HepG2 (cell line): ENCODE measurements at regions not wholly inside any gene's neighbourhood (a gene's known extent, or its start where the extent isn't known, plus 50 kb on each side); places are given as distances from the start of the nearest gene placed in this dataset.

ENCODE experiments used
- ATAC-seq: fragments of 200-7000 bp; cut with Tn5 transposase; 3 replicates; pipeline ENCODE4 v1.9.1; 2020; ENCODE audit warnings: mild to moderate bottlenecking, moderate library complexity
- BruUV-seq: library from RNA; stranded (reverse); fragments of 400-500 nt; replicated peaks from 2 replicates; lab custom pipeline; 2021; lab: Mats Ljungman, UMichigan
- CTCF ChIA-PET: fragments of 300-600 bp; formaldehyde crosslinking; extraction: SDS; loops from one replicate; lab custom pipeline; 2021; ENCODE audit warnings: low total read pairs, inconsistent platforms, low intra/inter-chr PET ratio; lab: Yijun Ruan, JAX
- POLR2A ChIA-PET: fragments of 350-600 bp; sonication (Branson Sonifier 250); formaldehyde crosslinking; loops from one replicate; lab custom pipeline; 2020; ENCODE audit warnings: antibody characterized with exemption, inconsistent platforms; lab: Yijun Ruan, JAX
- DNase-seq: peaks from one replicate; pipeline ENCODE4 v3.0.0-alpha.2; 2015; ENCODE audit warnings: low spot score
- FAIRE-seq: peaks from 3 replicates; lab custom pipeline; 2011; peaks lifted over from hg19 to GRCh38; lab: Jason Lieb, UNC
- H2AFZ ChIP-seq: one replicate; pipeline ENCODE4 v1.6.1; 2011; ENCODE audit warnings: low read length, inconsistent platforms
- H3K27ac ChIP-seq: fragments of 300-600 bp; 3 replicates; pipeline ENCODE4 v1.8.0; 2011; ENCODE audit warnings: mixed run types, mild to moderate bottlenecking, mixed read lengths, low read length, inconsistent platforms; ENCODE audit not compliant: insufficient read depth; ENCODE audit errors: extremely low read length
- H3K27me3 ChIP-seq, 2 experiments: fragments of 200-600 bp in 1 of 2; 2 replicates in 1 of 2; 3 replicates in 1 of 2; pipeline versions ENCODE4 v1.6.0 to v1.8.0; 2011; ENCODE audit warnings: low read length in 2 of 2, mild to moderate bottlenecking in 2 of 2, moderate library complexity in 2 of 2, inconsistent platforms in 1 of 2; ENCODE audit not compliant: insufficient read depth in 2 of 2, control insufficient read depth in 1 of 2
- H3K36me3 ChIP-seq, 2 experiments: fragments of 200-600 bp in 1 of 2; replicated peaks in 1 of 2; 2 replicates in 1 of 2; 3 replicates in 1 of 2; pipeline versions ENCODE4 v1.5.1 to v1.8.0; 2011; ENCODE audit warnings: low read length in 2 of 2, inconsistent platforms in 1 of 2; ENCODE audit not compliant: insufficient read depth in 2 of 2, control insufficient read depth in 1 of 2
- H3K4me1 ChIP-seq: 2 replicates; pipeline ENCODE4 v1.5.1; 2012; ENCODE audit warnings: low read length, inconsistent platforms; ENCODE audit not compliant: insufficient read depth
- H3K4me2 ChIP-seq: 2 replicates; pipeline ENCODE4 v1.6.0; 2011; ENCODE audit warnings: low read depth, low read length, inconsistent platforms
- H3K4me3 ChIP-seq, 3 experiments: fragments of 200-600 bp in 1 of 3; sonication (generic), shearing (Covaris generic) in 1 of 3; replicated peaks in 1 of 3; 2 replicates each; pipeline ENCODE4 v1.5.1; 2011 to 2016; ENCODE audit warnings: low read length in 3 of 3, inconsistent platforms in 2 of 3, low read depth in 2 of 3, mild to moderate bottlenecking in 2 of 3, control low read depth in 1 of 3, mixed read lengths in 1 of 3; ENCODE audit not compliant: insufficient read depth in 1 of 3
- H3K79me2 ChIP-seq: one replicate; pipeline ENCODE4 v1.6.1; 2011; ENCODE audit warnings: low read length, inconsistent platforms; ENCODE audit not compliant: insufficient read depth
- H3K9ac ChIP-seq: 2 replicates; pipeline ENCODE4 v1.6.0; 2011; ENCODE audit warnings: mild to moderate bottlenecking, low read depth, low read length, inconsistent platforms; ENCODE audit not compliant: insufficient read depth
- H3K9me3 ChIP-seq: 2 replicates; pipeline ENCODE4 v1.5.1; 2012; ENCODE audit warnings: mild to moderate bottlenecking, low read length
- H4K20me1 ChIP-seq: 2 replicates; pipeline ENCODE4 v1.6.0; 2011; ENCODE audit warnings: inconsistent platforms, mild to moderate bottlenecking, low read length, moderate library complexity; ENCODE audit not compliant: insufficient read depth
- ARNT ChIP-seq: fragments of 450-650 bp; IDR thresholded peaks from 2 replicates; pipeline ENCODE4 v1.6.1; 2017
- MAFF ChIP-seq: IDR thresholded peaks from 2 replicates; pipeline ENCODE4 v1.6.1; 2011; ENCODE audit warnings: low read depth, low read length, improper control_type of control experiment
- PCBP2 ChIP-seq: fragments of 200-400 bp; formaldehyde crosslinking; optimal IDR thresholded peaks from 2 replicates; pipeline ENCODE3; 2018; ENCODE audit warnings: low read length, low read depth; ENCODE audit not compliant: poor library complexity, severe bottlenecking
- SETDB1 ChIP-seq: sonication (generic); formaldehyde crosslinking; IDR thresholded peaks from 2 replicates; pipeline ENCODE4 v1.5.1; 2020; ENCODE audit warnings: missing genetic modification reagents, mild to moderate bottlenecking, borderline replicate concordance
- TSC22D2 ChIP-seq: sonication (generic); formaldehyde crosslinking; IDR thresholded peaks from 2 replicates; pipeline ENCODE4 v1.5.1; 2020; ENCODE audit warnings: missing genetic modification reagents, mild to moderate bottlenecking, borderline replicate concordance
- U2AF2 ChIP-seq: fragments of 200-400 bp; formaldehyde crosslinking; IDR thresholded peaks from 2 replicates; pipeline ENCODE4 v1.6.1; 2017; ENCODE audit warnings: low read depth, mild to moderate bottlenecking, low read length
- ZFP1 ChIP-seq: IDR thresholded peaks from 2 replicates; pipeline ENCODE4 v1.6.1; 2016
- ZNF235 ChIP-seq: sonication (generic); formaldehyde crosslinking; IDR thresholded peaks from 2 replicates; pipeline ENCODE4 v1.8.1; 2023; ENCODE audit warnings: mild to moderate bottlenecking, missing genetic modification reagents, borderline replicate concordance
- WGBS: methylation state at CpG from one replicate; pipeline ENCODE4 v1.1.6; 2017; ENCODE audit warnings: low lambda C conversion rate; 5-methylcytosine and 5-hydroxymethylcytosine counted together
- in situ Hi-C: cut with HindIII; loops from 2 replicates; pipeline ENCODE4 v1.10.0; 2017; ENCODE audit warnings: low pct_unique_long_range_greater_than_20kb; ENCODE audit not compliant: extremely low pct_ligation_motif_present
- intact Hi-C: fragments of 100-400 bp; cut with micrococcal nuclease; formaldehyde crosslinking; loops from one replicate; pipeline ENCODE4 v1.10.0; 2022; ENCODE audit not compliant: unreplicated experiment
- TF ChIP-seq, protein P1 (sequence below): fragments of 450-650 bp; IDR thresholded peaks from 2 replicates; pipeline ENCODE4 v1.6.1; 2017; ENCODE audit warnings: mild to moderate bottlenecking
- TF ChIP-seq, protein P2 (sequence below): sonication (generic); formaldehyde crosslinking; IDR thresholded peaks from 2 replicates; pipeline ENCODE4 v1.8.0; 2022; ENCODE audit warnings: mild to moderate bottlenecking, missing genetic modification reagents, moderate library complexity
- TF ChIP-seq, protein P3 (sequence below): sonication (generic); formaldehyde crosslinking; IDR thresholded peaks from 2 replicates; pipeline ENCODE4 v1.8.0; 2022; ENCODE audit warnings: mild to moderate bottlenecking, missing genetic modification reagents; ENCODE audit not compliant: insufficient replicate concordance

DNA sequence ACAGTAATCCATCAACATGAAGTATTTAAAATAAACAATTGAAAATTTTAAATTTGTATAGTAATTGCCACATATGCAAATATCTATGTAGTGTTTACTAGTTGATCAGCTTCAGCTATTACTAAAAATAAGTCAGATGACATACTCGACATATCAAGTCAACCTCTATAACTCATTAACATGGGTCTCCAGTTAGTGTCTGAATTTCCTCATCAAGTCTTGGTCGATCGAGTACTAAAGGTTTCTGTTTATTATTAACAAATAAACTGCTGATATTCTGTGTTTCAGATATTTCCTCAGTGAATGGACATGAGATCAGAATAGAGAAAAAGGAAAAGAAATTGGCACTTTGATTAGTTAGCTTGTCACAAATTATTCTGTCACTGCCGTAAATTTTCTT lies 266.5 kb upstream of the ITGA1 start (continued):
- TF ChIP-seq, protein P1, sequence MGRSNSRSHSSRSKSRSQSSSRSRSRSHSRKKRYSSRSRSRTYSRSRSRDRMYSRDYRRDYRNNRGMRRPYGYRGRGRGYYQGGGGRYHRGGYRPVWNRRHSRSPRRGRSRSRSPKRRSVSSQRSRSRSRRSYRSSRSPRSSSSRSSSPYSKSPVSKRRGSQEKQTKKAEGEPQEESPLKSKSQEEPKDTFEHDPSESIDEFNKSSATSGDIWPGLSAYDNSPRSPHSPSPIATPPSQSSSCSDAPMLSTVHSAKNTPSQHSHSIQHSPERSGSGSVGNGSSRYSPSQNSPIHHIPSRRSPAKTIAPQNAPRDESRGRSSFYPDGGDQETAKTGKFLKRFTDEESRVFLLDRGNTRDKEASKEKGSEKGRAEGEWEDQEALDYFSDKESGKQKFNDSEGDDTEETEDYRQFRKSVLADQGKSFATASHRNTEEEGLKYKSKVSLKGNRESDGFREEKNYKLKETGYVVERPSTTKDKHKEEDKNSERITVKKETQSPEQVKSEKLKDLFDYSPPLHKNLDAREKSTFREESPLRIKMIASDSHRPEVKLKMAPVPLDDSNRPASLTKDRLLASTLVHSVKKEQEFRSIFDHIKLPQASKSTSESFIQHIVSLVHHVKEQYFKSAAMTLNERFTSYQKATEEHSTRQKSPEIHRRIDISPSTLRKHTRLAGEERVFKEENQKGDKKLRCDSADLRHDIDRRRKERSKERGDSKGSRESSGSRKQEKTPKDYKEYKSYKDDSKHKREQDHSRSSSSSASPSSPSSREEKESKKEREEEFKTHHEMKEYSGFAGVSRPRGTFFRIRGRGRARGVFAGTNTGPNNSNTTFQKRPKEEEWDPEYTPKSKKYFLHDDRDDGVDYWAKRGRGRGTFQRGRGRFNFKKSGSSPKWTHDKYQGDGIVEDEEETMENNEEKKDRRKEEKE: no peak
- TF ChIP-seq, protein P2, sequence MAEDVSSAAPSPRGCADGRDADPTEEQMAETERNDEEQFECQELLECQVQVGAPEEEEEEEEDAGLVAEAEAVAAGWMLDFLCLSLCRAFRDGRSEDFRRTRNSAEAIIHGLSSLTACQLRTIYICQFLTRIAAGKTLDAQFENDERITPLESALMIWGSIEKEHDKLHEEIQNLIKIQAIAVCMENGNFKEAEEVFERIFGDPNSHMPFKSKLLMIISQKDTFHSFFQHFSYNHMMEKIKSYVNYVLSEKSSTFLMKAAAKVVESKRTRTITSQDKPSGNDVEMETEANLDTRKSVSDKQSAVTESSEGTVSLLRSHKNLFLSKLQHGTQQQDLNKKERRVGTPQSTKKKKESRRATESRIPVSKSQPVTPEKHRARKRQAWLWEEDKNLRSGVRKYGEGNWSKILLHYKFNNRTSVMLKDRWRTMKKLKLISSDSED (CRISPR knock-in tag): no peak
- TF ChIP-seq ZNF235 (CRISPR knock-in tag) (no peak), U2AF2 (no peak)
- TF ChIP-seq, all 625 proteins: peak for 0

DNA sequence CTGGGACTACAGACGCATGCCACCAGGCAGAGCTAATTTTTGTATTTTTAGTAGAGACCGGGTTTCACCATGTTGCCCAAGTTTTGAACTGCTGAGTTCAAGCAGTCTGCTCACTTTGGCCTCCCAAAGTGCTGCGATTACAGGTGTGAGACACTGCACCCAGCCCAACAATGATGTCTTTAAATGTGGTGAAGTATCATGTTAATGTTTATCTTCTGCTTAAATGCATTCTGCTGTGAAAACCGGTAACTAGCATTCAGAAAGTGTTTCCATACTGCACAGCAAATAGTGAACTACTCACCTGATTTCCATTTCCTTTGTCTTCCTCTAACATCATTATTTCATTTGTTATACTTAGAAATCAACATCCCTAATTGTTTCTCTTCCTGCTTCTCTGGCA lies 264.0 kb upstream of the ITGA1 start:
- TF ChIP-seq TSC22D2 (CRISPR knock-in tag): no peak
- TF ChIP-seq SETDB1: no peak
- TF ChIP-seq MAFF: no peak
- TF ChIP-seq ZFP1 (CRISPR knock-in tag): no peak
- TF ChIP-seq, protein P3, sequence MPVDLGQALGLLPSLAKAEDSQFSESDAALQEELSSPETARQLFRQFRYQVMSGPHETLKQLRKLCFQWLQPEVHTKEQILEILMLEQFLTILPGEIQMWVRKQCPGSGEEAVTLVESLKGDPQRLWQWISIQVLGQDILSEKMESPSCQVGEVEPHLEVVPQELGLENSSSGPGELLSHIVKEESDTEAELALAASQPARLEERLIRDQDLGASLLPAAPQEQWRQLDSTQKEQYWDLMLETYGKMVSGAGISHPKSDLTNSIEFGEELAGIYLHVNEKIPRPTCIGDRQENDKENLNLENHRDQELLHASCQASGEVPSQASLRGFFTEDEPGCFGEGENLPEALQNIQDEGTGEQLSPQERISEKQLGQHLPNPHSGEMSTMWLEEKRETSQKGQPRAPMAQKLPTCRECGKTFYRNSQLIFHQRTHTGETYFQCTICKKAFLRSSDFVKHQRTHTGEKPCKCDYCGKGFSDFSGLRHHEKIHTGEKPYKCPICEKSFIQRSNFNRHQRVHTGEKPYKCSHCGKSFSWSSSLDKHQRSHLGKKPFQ (CRISPR knock-in tag): no peak
- no peak for TF ChIP-seq PCBP2
- TF ChIP-seq ARNT: no peak
- CTCF ChIA-PET: no interaction called here
- in situ Hi-C loops (no loop called here), intact Hi-C loops (no loop called here)
- Histone ChIP-seq H3K4me2 (no peak overlapping the region), H3K36me3 (no peaks in the 10 kb centered on the region), H3K9me3 (no peaks in the 10 kb centered on the region), H4K20me1 (no peaks in the 10 kb centered on the region), H3K4me1 (no peaks in the 10 kb centered on the region), H2AFZ (no peak overlapping the region), H3K4me3 (no peak overlapping the region), H3K79me2 (no peaks in the 10 kb centered on the region), H3K9ac (no peak overlapping the region), H3K27me3 (no peaks in the 10 kb centered on the region), H3K27ac (no peak overlapping the region)
- POLR2A ChIA-PET: no interaction called here
- FAIRE-seq (no peak), ATAC-seq (no peak), DNase-seq (no peak)
- no TSS peak for BruUV-seq
- 22% methylated on average over 4 of the region's 4 CpGs for WGBS
